GM12873 (cell line): ENCODE measurements at regions not wholly inside any gene's neighbourhood (a gene's known extent, or its start where the extent isn't known, plus 50 kb on each side); places are given as distances from the start of the nearest gene placed in this dataset.

Experiments
- TF ChIP-seq, protein P1 (sequence below): IDR thresholded peaks from 2 replicates; pipeline ENCODE4 v1.5.1; 2012; ENCODE audit warnings: low read depth, mild to moderate bottlenecking, moderate library complexity, low read length, control low read depth; ENCODE audit not compliant: insufficient read depth; ENCODE audit errors: missing control alignments

DNA sequence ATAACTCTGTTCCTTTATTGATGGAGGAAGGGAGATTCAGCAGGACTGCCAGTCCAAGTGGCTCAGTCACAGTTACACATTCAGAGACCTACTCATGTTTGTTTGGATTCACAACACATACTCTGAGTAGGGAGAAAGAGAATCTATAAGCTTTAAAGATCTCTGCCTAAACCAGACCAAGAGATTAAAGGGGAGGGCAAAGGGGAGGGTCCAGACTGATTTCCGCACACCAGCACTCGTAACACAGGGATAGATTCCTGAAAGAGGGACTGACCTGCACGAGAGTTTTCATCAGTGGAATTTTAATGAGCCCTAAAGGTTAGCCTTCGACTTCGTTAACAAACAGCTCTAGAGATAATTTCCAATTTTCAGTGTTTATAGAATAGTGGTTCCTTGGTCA lies 71.7 kb upstream of the PMFBP1 start:
- TF ChIP-seq, protein P1, sequence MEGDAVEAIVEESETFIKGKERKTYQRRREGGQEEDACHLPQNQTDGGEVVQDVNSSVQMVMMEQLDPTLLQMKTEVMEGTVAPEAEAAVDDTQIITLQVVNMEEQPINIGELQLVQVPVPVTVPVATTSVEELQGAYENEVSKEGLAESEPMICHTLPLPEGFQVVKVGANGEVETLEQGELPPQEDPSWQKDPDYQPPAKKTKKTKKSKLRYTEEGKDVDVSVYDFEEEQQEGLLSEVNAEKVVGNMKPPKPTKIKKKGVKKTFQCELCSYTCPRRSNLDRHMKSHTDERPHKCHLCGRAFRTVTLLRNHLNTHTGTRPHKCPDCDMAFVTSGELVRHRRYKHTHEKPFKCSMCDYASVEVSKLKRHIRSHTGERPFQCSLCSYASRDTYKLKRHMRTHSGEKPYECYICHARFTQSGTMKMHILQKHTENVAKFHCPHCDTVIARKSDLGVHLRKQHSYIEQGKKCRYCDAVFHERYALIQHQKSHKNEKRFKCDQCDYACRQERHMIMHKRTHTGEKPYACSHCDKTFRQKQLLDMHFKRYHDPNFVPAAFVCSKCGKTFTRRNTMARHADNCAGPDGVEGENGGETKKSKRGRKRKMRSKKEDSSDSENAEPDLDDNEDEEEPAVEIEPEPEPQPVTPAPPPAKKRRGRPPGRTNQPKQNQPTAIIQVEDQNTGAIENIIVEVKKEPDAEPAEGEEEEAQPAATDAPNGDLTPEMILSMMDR, result no peak

GRCh38 chr16:72242757-72243156 lies 70.8 kb upstream of the PMFBP1 start:
- TF ChIP-seq, protein P1, result no peak

DNA sequence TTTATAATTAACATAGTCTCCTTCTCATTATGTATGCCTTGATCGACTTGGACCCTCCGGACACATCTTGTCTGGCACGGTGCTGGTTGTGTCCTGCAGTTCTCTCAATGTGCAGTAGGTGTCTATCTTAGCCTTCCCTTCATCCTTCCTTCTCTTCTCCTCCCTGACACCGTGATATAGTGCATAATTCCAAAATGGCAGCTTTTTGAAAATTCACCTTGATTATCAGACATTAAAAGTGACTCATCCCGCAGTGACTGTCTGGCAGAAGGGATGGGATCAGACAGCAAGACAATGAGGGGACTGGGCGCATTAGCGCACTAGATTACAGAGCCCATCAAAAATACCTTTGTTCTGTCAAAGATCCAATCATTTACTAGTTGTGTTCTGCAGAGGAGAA lies 70.0 kb upstream of the PMFBP1 start:
- TF ChIP-seq, protein P1, result peak; percentile 61

- TF ChIP-seq, protein P1, result no peak
Observed at GRCh38 chr16:72241008-72241407, 69.1 kb upstream of the PMFBP1 start.

- TF ChIP-seq, protein P1, result no peak
Observed at GRCh38 chr16:72240466-72240865, 68.5 kb upstream of the PMFBP1 start.

DNA sequence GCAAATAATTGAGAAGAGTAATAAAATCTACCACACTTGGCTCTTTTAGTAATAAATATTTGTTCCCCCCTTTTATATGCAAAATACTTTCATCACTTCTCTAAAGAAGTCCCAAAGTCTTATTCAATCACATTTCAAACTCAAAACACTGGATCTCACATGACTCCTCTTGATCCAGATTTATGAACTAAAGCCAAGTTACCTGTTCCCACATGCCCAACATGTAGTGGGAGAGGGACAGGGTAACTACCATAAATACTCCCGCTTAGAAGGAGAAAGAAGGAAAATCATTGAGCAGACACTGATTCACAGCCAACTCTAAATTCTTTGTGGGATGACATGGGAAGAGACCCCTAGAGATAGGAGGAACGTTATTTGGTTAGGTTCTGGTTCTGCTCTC lies 64.9 kb upstream of the PMFBP1 start:
- TF ChIP-seq, protein P1, result no peak

- TF ChIP-seq, protein P1, result no peak
Observed at GRCh38 chr16:72234387-72234786, 62.4 kb upstream of the PMFBP1 start.
